ENCODE measurements at regions not wholly inside any gene's neighbourhood (a gene's known extent, or its start where the extent isn't known, plus 50 kb on each side); places are given as distances from the start of the nearest gene placed in this dataset.

- Histone ChIP-seq H2AFZ (ENCODE audit: low read depth, low read length) (no peak overlapping the region), H3F3A (ENCODE audit: insufficient read depth, low read length, poor library complexity, severe bottlenecking) (no peaks in the 10 kb centered on the region), H3K27ac (ENCODE audit: low read length) (peak overlapping the region; percentile 3), H3K9ac (ENCODE audit: low read length) (no peak overlapping the region), H3K4me2 (ENCODE audit: low read length) (no peak overlapping the region), H3K79me2 (replicated peaks; ENCODE audit: insufficient read depth, low read length) (no peaks in the 10 kb centered on the region), H3K9me2 (ENCODE audit: insufficient read depth, low read length) (no peaks in the 10 kb centered on the region), H3K27me3 (ENCODE audit: insufficient read depth, low read depth, low read length) (no peaks in the 10 kb centered on the region), H3K36me3 (ENCODE audit: insufficient read depth, low read length) (no peaks in the 10 kb centered on the region), H3K9me3 (ENCODE audit: low read length) (no peaks in the 10 kb centered on the region), H4K20me1 (ENCODE audit: insufficient read depth) (no peaks in the 10 kb centered on the region), H3K4me3 (ENCODE audit: low read length) (no peak overlapping the region)
- TF ChIP-seq REST (IDR thresholded peaks at IDR 0.05; ENCODE audit: borderline replicate concordance) (peak; percentile 68), POLR2AphosphoS5 (IDR thresholded peaks at IDR 0.05) (peak; percentile 54), SMC3 (conservative IDR thresholded peaks at IDR 0.05; ENCODE audit: poor library complexity) (no peak)
These were observed 263.8 kb downstream of the DIO2 start for GRCh38 chr14:79947440-79948054.

- Histone ChIP-seq H3F3A (ENCODE audit: insufficient read depth, low read length, poor library complexity, severe bottlenecking) (no peaks in the 10 kb centered on the region), H3K9me3 (ENCODE audit: low read length) (no peaks in the 10 kb centered on the region), H3K9ac (ENCODE audit: low read length) (no peak overlapping the region), H3K27me3 (ENCODE audit: insufficient read depth, low read depth, low read length) (no peaks in the 10 kb centered on the region), H3K9me2 (ENCODE audit: insufficient read depth, low read length) (no peaks in the 10 kb centered on the region), H3K79me2 (replicated peaks; ENCODE audit: insufficient read depth, low read length) (no peaks in the 10 kb centered on the region), H3K4me2 (ENCODE audit: low read length) (no peak overlapping the region), H3K36me3 (ENCODE audit: insufficient read depth, low read length) (no peaks in the 10 kb centered on the region), H3K27ac (ENCODE audit: low read length) (no peak overlapping the region), H3K4me3 (ENCODE audit: low read length) (no peak overlapping the region), H4K20me1 (ENCODE audit: insufficient read depth) (no peaks in the 10 kb centered on the region), H2AFZ (ENCODE audit: low read depth, low read length) (no peak overlapping the region)
- no peak for TF ChIP-seq TAF1 (IDR thresholded peaks at IDR 0.05; ENCODE audit: low read depth)
- no peak for TF ChIP-seq MXI1 (conservative IDR thresholded peaks at IDR 0.05; ENCODE audit: poor library complexity, severe bottlenecking)
- no peak for TF ChIP-seq CTCF (IDR thresholded peaks at IDR 0.05; ENCODE audit: poor library complexity, severe bottlenecking)
- no peak for TF ChIP-seq POLR2AphosphoS5 (IDR thresholded peaks at IDR 0.05)
- no peak for TF ChIP-seq RAD21 (conservative IDR thresholded peaks at IDR 0.05)
- TF ChIP-seq REST (IDR thresholded peaks at IDR 0.05; ENCODE audit: borderline replicate concordance): no peak
- TF ChIP-seq EZH2 (IDR thresholded peaks at IDR 0.05; ENCODE audit: borderline replicate concordance, insufficient read depth, low read length, poor library complexity, severe bottlenecking): no peak
- no peak for TF ChIP-seq EP300 (conservative IDR thresholded peaks at IDR 0.05; ENCODE audit: poor library complexity, severe bottlenecking)
- TF ChIP-seq SMC3 (conservative IDR thresholded peaks at IDR 0.05; ENCODE audit: poor library complexity): no peak
These were observed 272.1 kb downstream of the DIO2 start for GRCh38 chr14:79939235-79939634.

Measured in neural cell (in vitro differentiated cells).